GM12864 (cell line): ENCODE measurements at regions not wholly inside any gene's neighbourhood (a gene's known extent, or its start where the extent isn't known, plus 50 kb on each side); places are given as distances from the start of the nearest gene placed in this dataset.
"Not testable (repeated sequence)": the region's sequence is repeated elsewhere in the genome, so short reads cannot be mapped to it uniquely, and the experiment has no call there.

ENCODE experiments used
- DNase-seq: peaks from one replicate; pipeline ENCODE4 v3.0.0-alpha.2; 2011; ENCODE audit warnings: low read depth
- H3K4me3 ChIP-seq: 2 replicates; pipeline ENCODE4 v1.5.1; 2011; ENCODE audit warnings: mild to moderate bottlenecking, low read depth, low read length, control low read depth
- CTCF ChIP-seq: IDR thresholded peaks from 2 replicates; pipeline ENCODE4 v1.5.1; 2011; ENCODE audit warnings: low read depth, mild to moderate bottlenecking, moderate library complexity, low read length, control low read depth, inconsistent platforms; ENCODE audit errors: missing control alignments

GRCh38 chr5:124620743-124621142, 125.7 kb downstream of the ZNF608 start:
- TF ChIP-seq CTCF = no peak
- no peak for DNase-seq
- H3K4me3 ChIP-seq = no peak overlapping the region

- H3K4me3 ChIP-seq = no peak overlapping the region
- TF ChIP-seq CTCF = no peak
- no peak for DNase-seq
Measured at GRCh38 chr5:124619121-124619520, 127.3 kb downstream of the ZNF608 start.

- no peak overlapping the region for H3K4me3 ChIP-seq
- DNase-seq = no peak
- TF ChIP-seq CTCF = no peak
Measured at GRCh38 chr5:124617787-124618186, 128.7 kb downstream of the ZNF608 start.

GRCh38 chr5:124614836-124615385, 131.5 kb downstream of the ZNF608 start:
- no peak for TF ChIP-seq CTCF
- no peak overlapping the region for H3K4me3 ChIP-seq
- DNase-seq = no peak

- no peak for TF ChIP-seq CTCF
- DNase-seq = no peak
Measured at GRCh38 chr5:124614105-124614504, 132.3 kb downstream of the ZNF608 start.

GRCh38 chr5:124613273-124613953, 133.0 kb downstream of the ZNF608 start:
- no peak for TF ChIP-seq CTCF
- DNase-seq = no peak

More at GRCh38 chr5:124614105-124614504, 132.3 kb downstream of the ZNF608 start:
- H3K4me3 ChIP-seq = no peak overlapping the region

GRCh38 chr5:124612023-124612422, 134.4 kb downstream of the ZNF608 start:
- no peak overlapping the region for H3K4me3 ChIP-seq
- TF ChIP-seq CTCF = no peak
- no peak for DNase-seq

More at GRCh38 chr5:124613273-124613953, 133.0 kb downstream of the ZNF608 start:
- H3K4me3 ChIP-seq = no peak overlapping the region

GRCh38 chr5:124611262-124611661, 135.2 kb downstream of the ZNF608 start:
- not testable (repeated sequence) for DNase-seq, H3K4me3 ChIP-seq

- H3K4me3 ChIP-seq, DNase-seq: not testable (repeated sequence)
Measured at GRCh38 chr5:124609685-124610084, 136.8 kb downstream of the ZNF608 start.
